ENCODE measurements at regions not wholly inside any gene's neighbourhood (a gene's known extent, or its start where the extent isn't known, plus 50 kb on each side); places are given as distances from the start of the nearest gene placed in this dataset.

DNA sequence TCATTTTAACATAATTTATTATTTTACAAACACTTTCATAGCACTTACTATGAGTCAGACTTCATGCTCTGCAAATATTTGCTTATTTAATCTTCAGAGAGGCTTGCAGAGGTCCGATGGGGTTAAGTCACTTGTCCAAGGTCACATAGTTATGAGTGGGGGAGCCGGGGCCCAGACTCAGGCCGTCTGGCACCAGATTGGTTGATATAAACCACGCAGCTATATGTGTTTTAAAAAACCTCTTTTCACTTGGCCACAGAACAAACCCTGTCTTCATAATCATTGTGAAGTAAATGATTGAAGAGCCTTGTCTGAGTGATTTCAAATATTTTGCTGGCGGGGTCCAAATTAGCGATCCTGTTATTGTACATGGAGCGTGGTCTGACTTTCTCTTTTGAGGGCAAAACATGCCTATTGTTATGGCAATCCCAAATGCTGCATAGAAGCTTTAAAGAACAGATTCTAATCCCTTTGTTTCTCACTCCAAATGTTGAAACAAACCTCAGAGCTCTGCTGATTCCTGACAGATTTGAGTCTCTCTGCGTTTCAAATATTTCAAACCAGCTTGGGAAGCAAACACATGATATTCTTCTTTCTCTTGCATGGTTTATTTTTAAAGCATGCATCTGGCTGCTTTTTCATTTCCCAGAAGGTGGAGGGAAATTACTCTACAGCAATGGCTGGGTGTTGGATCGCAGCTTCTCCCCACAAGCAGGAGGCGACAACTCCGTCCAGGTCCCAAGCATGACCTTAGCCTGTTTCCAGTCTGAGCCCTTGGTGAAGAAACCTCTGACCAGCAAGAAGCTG is 142.4 kb downstream of the DDX1 start:
- DNase-seq (ENCODE audit: low read depth): peak; percentile 43

DNA sequence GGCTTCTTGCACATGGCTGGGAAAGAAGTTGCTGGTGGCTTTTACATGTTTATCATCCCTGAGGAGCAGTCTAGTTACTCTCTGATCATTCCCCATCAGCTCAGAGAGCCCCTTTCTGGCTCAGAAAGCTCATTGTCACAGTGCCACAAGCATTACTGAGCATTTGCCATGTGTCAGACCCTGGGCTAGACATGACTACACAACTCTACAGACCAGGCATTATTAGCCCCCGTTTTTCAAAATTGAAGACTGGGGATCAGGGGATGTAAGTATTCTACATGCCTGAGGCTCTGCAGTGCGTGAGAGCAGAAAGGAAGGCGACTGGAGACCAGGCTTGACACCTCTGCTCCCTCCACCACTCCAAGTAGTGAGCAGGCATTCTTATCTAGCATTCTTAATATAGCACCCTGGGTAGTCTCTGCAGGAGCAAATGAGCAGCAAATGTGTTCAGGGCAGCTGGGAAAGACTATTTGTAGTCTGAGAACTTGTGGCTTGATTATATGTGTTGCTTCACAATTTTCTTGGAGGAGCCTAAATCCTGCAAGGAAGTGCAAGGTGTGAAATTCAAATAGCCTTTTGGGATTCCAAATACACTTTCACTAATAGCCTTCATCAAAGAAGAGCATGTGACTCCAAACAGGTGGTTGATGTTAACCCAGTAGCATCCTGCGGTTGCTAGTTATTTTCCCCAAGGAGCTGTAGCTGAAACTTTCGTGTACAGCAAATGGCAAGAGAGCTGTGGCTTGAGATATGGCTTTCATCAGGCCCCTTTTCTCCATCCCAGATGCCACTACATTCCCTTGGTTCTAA is 143.2 kb downstream of the DDX1 start:
- DNase-seq (ENCODE audit: low read depth): no peak

DNA sequence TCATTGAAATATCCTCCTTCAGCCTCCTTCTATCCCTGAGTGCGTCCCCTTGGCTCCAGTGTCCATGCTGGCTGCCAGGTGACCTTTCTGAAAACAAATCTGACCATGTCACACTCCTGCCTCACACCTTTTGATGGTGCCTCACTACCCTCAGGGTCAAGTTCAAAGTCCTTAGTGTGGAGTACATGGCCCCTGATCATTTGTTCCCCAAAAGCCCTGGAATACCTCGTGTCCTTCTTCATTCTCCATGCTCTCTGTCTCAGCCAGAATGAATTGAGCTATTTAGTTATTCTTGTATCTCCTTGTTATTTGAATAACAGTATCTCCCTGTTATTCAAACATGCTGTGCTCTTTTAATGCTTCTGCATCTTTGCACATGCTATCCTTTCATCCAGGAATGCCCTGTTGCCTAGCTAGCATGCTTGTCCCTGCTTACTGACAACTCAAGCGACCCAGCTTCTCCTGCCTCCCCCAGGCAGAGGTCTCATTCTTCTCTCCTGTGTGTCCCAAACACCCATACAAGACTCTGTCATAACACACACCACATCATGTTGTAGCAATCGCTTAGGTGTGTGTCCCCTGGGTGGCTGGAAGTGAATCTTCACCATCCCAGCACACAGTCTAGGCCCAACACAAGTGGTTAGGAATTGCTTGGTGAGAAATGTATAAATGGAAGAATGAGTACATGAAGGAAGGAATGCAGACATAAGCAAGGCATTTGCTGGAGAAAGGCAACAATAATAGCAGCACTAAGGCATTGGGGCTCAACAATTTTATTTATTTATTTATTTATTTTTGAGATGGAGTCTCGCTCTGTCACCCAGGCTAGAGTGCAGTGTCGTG is 144.0 kb downstream of the DDX1 start:
- no peak for DNase-seq (ENCODE audit: low read depth)

DNA sequence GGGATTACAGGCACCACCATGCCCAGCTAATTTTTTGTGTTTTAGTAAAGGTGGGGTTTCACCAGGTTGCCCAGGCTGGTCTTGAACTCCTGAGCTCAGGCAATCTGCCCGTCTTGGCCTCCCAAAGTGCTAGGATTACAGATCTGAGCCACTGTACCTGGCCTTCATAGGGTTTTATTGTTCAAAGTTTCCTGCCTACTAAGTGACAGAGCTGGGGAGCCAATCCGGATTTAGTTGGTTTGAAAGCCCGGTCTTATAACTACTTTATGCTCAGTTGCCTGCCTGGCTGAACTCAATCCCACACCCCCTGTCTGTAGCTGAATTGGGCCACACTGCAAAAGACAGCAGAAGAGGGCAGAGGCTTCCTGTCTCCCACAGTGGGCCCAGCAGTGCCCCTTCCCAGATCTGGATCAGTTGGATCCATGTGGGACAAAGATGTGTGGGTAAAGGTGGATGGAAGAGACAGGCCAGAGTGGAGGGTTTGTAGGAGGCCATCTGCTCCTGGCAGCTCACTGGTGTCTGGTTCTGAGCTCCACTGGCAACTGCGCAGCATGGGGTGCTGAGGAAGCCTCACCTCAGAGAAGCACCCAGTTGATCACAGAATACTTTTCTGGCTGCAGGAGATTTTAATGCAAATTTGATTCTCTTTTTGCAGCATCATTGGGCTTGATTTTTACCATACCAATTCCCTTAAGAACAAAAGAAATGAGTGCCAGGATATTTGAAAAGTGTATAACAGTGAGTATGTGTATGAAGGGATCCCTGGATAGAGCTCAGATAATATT is 144.9 kb downstream of the DDX1 start:
- no peak for DNase-seq (ENCODE audit: low read depth)

DNA sequence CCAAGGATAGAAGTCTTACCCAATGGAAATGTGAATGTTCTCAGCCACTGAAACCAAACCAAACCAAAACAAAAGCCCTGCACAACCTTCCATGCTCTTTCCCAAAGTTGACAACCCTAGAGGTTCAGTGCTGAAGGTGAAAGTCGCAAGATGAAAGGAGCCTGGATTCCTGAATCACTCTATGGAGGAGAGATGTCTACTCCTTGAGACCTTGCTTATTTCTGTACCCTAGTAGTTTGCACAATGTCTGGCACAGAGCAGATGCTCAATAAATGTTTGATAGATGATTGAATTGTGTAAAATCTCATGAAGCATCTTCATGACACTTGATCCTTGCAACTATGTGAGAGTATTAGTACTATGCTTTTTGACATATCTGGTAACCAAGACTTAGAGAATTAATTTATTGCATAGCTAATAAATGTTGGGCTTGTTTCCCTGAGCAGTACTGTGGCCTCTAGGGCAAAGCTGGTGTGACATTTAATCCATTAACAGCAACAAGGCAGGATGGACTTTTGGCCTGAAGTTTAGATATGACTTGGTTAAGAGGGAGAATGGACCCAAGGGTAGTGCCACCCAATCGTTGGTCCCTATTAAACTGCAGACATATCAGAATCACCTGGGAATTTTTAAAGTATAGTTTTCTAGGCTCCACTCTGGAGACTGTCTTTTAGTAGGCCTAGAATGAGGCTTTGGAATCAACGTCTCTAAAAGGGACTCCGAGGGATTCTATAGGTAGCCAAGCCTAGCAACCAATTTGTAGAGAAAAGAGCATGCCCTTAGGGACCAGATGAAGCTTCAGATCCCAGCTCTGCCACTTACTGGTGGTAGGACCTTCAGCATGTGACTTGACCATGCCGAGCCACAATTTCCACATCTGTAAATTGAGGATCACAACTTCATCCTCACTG is 145.9 kb downstream of the DDX1 start:
- no peak for DNase-seq (ENCODE audit: low read depth)

DNA sequence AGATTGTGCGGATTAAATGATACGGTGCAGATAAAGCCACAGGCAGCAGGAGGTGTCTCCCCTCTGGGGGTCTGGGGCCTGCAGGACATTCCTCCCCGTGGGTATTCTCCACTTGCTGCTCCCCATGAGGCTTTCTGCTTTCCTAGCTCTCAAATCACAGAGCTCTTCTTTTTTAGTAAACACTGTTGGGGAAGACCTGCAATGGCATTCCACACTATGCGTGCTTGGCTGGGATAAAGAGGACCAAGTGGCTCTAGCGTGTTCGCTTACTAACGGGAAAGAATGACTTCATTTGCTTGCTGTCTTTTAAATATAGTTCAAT is 146.5 kb downstream of the DDX1 start:
- DNase-seq (ENCODE audit: low read depth): no peak

DNA sequence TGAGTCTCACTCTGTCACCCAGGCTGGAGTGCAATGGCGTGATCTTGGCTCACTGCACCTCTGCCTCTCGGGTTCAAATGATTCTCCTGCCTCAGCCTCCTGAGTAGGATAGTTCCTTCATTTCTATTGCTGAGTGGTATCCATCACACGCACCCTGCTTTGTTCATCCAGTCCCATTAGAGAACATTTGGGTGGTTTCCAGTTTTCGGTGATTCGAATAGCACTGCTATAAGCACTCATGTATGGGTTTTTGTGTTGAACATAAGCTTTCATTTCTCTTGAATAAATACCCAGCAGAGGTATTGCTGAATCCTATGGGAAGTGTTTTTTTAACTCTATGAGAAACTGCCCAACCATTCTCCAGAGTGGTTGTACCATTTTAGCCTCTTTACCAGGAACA is 147.3 kb downstream of the DDX1 start:
- no peak for DNase-seq (ENCODE audit: low read depth)

DNA sequence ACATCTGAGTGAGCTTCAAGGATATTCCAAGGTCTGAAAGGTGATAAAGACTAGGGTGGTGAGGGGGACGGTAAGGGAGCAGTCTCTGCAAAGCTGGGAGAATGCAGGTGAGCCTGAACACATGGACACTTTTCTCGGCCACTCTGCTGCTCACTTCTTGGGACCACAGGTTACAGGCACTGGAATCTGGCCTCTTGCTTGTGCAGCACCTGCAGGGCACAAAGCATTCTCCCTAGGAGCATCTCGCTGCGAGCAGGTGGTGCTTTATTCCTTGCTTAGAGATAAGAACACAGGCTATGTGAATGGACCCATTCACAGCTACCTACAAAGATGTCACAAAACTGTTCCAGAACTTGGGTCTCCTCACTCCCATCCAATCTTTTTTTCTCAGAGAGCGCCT is 153.2 kb downstream of the DDX1 start:
- no peak for DNase-seq (ENCODE audit: low read depth)

DNA sequence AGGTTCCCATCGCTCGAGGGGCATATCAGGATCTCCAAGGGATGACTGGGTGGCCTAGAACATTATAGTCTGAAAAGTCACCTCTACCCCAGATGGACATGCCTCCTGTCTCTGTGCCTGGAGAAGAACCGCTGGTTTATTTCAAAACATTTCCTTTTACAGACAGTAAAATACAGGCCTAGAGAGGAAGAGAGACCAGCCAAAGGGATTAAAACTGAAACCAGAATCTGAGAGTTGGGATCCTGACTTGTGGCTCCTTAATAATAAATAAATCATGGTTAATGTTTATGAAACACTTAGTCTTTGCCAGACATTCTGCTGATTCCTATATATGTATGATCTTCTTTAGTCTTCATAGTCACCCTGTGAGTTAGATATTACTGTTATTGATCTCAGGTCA is 153.7 kb downstream of the DDX1 start:
- DNase-seq (ENCODE audit: low read depth): no peak

DNA sequence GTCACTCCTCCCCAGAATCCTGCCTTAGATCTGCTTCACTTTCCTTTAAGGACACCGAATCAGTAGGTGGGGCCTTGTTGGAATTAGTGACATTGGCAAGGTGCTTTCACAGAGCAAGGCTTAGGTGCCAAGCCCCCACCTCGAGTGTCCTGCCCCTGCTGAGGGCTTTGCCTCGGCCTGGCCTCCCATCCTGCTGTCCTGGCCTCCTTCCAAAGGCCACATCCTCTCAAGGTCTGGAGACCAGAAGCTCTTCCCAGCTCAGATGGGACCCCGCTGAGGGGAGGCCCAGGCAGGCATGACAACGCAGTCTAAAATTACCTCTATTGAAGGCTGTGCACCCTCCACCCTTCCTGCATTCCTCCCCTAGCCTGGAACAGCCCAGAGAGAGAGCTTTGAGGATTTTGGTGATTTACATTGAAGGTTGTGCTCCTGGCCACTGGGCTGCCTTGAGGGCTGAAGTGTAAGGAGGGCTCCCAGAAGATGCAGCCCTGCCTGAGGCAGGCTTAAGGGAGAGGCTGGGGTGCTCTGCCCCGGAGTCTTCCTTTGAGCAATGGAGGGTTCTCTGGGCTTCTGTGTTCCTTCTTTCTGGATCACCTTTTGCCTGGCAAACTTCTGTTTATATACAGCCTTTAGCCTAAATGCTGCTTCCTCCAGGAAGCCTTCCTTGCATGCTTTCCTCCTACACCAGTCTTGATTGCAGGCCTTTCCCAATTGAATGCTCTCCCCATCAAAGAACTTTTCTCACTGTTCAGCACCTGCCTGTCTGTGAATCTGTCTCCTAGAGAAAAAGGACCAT is 154.4 kb downstream of the DDX1 start:
- DNase-seq (ENCODE audit: low read depth): no peak

DNA sequence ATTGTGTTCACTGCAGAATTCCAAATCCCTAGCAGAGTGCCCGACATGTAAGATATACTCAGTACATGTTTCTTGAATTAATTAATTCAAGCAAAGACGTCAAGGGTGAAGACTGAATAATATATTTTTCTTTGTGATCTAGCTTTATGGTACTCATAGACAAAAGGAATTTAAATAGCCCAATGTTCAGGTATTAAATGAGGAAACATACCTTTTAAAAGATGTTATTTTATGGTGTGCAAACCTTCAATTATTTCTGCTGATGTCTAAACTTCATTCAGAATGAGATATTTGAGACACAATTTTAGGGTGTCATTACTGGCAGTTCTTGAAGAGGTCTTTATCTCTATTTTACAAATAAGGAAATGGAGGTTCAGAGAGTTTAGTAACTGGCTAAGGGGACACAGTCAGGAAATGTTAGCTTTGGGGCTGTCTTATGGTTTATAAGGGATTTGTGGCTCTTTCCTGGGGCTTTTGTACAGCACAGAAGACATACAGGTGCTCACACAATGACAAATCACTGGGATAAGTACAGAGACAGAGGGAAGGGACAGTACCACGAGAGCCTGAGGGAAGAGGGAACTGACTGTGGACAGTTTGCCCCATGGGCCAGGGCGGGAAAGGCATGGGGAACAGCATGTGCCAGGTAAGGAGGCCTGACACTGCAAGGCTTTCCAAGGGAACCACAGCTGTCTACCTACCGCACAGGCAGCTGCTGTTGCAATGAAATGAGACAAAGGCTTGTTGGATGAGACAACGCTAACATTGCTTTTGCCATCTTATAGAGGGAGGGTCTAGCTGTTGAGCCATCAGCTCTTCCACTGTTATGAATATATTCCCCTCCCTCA is 155.3 kb downstream of the DDX1 start:
- DNase-seq (ENCODE audit: low read depth): no peak

DNA sequence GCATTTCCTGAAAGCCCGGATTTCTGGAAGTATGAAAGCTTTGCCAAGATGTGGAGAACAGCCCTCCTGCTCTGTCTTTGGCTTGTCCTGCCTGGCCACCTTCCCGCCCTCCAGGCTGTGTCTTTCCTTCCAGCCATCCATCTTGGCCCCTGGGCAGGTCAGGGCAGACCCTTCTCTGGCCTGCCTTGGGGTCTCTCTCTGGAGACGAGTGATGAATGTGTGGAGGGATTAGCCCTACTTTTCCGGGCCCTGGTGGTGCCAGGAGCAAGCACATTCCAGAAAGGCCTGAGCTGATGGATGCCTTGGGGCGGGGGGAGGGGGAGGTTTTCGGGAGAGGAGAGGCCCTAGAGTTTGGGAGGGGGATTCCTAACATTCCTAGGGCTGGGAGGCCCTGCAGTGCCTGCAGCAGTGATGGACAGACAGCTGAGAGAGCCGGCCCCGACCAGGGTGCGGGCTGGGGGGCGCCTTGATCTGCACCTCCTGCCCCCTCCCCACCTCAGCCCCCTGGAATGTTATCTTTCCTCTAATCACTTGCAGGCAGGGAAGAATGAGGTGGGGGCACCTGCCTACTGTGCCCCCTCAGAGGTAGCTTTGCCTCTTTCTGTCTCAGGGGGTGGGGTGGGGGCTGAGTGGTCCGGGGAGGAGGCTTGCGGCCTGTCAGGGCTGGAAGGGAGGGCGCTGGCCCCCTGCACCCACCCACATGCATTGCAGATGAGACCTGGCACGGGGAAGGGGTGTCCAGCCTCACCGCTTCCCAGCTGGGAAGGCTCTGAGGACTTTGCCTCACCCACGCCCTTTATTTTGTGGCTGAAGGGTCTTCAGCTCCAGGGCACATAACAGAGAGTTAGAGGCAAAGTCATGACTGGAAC is 156.2 kb downstream of the DDX1 start:
- no peak for DNase-seq (ENCODE audit: low read depth)

DNA sequence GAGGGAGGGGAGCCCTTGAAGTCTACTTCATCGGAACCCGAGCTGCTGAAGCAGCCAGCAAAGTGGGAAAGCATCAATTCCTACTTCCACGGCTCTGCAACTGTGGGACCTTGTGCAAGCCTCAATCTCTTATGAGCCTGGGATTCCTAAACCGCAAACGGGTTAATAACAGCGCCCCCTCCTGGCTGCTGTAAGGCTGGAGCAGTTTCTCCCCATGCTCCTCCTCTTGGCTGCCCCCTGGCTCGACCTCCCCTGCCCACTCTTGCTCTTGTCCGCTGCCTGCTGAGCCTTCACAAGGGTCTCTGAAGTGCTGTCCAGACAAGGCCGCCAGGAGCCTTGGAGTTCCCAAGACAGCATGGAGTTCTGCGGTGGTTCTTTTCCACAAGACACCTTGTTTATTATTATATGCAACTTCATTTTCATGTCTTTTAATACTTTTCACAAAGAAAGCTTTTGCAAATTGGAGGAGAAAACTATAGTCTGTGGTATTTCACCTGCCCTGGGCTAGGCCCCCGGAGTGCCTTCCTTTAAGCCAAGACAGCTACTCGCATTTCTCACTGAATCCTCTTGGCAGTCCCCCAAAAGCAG is 157.2 kb downstream of the DDX1 start:
- no peak for DNase-seq (ENCODE audit: low read depth)

DNA sequence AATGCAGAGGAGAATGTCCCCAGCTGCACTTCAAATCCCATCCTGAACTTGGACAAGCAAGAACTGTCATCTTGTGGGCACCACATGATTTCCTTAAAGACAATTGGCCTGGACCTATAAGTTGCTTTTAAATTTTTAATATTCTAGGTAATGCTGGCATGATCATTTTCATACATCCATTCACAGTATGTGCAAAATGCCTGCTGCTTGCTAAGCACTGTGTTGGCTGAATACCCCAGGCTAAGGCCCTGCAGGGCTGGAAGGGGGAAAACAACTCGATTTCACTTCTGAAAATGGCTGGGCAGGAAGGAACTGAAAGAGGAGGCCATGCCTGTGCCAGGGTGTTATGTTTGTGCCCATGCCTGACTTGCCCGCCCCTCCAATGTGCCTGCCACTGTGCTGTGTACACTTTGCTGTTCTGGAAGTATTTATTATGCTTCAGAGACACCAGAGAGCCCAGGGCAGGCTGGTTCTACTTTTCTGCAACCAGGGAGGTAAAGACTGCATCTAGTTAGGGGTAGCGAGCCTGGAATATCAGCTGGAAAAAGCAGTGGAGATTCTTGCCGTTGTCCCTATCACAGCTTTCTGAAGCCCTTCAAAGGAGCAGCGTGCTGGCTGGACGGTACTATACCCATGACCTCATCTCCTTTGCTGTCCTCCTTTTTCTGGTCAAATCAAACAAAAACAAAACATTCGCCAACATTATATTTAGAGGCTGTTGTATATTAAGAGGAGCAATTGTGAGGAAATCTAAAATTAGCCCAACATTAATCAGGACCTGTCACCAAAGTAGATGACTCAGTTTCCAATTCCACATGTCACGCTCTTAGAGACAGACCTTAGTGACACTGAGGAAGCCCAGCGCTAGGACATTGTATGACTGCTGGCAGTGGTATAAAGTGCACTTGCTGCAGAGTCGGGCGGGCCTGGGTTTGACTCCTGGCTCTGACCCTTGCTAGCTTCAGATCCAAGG is 158.1 kb downstream of the DDX1 start:
- no peak for DNase-seq (ENCODE audit: low read depth)

DNA sequence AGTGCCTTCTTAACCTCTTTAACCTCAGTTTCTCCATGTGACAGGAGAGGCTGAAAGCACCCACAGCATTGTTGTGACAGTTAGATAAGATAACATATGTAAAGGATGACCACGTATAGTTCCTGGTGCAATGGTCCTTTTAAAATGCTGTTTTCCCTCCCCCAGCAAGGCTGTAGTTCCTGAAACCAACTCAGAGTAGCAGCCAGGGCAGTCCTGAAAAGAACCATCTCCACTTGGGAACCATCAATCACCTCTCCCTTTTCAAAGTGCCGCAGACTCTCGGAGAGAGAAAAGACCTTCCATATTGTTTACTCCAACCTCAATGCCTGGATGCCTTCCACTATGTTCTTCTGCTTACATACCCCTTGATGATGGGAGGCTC is 158.8 kb downstream of the DDX1 start:
- DNase-seq (ENCODE audit: low read depth): no peak

DNA sequence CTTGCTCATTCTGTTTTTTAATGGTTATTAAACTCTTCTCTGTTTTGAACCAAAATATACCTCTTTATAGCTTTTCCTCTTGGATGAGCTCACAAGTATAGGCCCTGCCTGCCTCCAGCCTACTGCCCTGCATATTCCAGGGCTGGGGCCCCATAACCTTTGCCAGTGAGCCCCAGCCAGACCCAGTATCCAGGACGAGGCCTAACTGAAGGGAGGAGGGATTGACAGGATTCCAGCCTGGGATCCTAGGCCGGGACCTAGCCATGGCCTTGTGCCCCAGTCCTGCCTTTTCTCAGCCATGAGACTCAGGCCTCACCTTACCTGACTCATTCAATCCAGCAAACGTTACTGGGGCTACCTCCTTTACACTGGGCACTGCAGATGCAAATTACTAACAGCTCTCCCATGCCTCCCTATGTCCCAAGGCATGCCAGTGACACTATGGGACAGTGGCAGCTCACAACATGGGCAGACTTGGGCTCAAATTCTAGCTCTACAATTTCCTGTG is 159.2 kb downstream of the DDX1 start:
- no peak for DNase-seq (ENCODE audit: low read depth)

All from M059J (cell line).